MCF 10A (cell line): ENCODE measurements at regions not wholly inside any gene's neighbourhood (a gene's known extent, or its start where the extent isn't known, plus 50 kb on each side); places are given as distances from the start of the nearest gene placed in this dataset.

Source experiments
- BruUV-seq: library from RNA; stranded (reverse); fragments of 400-500 nt; replicated peaks from 2 replicates; lab custom pipeline; 2021; lab: Mats Ljungman, UMichigan
- CTCF ChIA-PET: fragments of 300-600 bp; sonication (Branson Sonifier 250); formaldehyde crosslinking; extraction: SDS; loops from one replicate; lab custom pipeline; 2021; ENCODE audit warnings: antibody characterized with exemption, inconsistent platforms; lab: Yijun Ruan, JAX
- POLR2A ChIA-PET: fragments of 300-600, 350-650 bp; sonication (Branson Sonifier 250); formaldehyde crosslinking; extraction: SDS; loops from one replicate; lab custom pipeline; 2020; ENCODE audit warnings: antibody characterized with exemption, inconsistent platforms; lab: Yijun Ruan, JAX
- DNase-seq: peaks from one replicate; pipeline ENCODE4 v3.0.0-alpha.2; 2018; ENCODE audit not compliant: unreplicated experiment
- H3K27ac Mint-ChIP-seq: one replicate; pipeline ENCODE4 v1.8.0; 2022; ENCODE audit warnings: mild to moderate bottlenecking, low read depth, mixed read lengths; ENCODE audit not compliant: unreplicated experiment
- H3K27me3 Mint-ChIP-seq: one replicate; pipeline ENCODE4 v1.8.0; 2022; ENCODE audit warnings: mixed read lengths; ENCODE audit not compliant: insufficient read depth, unreplicated experiment
- H3K36me3 Mint-ChIP-seq: one replicate; pipeline ENCODE4 v1.8.0; 2022; ENCODE audit warnings: mild to moderate bottlenecking, moderate library complexity, mixed read lengths; ENCODE audit not compliant: insufficient read depth, unreplicated experiment
- H3K4me1 Mint-ChIP-seq: one replicate; pipeline ENCODE4 v1.8.0; 2022; ENCODE audit warnings: mixed read lengths; ENCODE audit not compliant: insufficient read depth, unreplicated experiment
- H3K4me3 Mint-ChIP-seq: one replicate; pipeline ENCODE4 v1.8.0; 2022; ENCODE audit warnings: mild to moderate bottlenecking, moderate library complexity, mixed read lengths; ENCODE audit not compliant: unreplicated experiment
- H3K9me3 Mint-ChIP-seq: one replicate; pipeline ENCODE4 v1.8.0; 2022; ENCODE audit warnings: mixed read lengths; ENCODE audit not compliant: unreplicated experiment
- intact Hi-C: fragments of 100-400 bp; cut with micrococcal nuclease; formaldehyde crosslinking; loops from 2 replicates; pipeline ENCODE4 v1.14.1; 2022
- TF ChIP-seq, protein P1 (sequence below): fragments of 200-600 bp; IDR thresholded peaks from one replicate; pipeline ENCODE4 v1.8.0; 2022; ENCODE audit warnings: antibody characterized with exemption, mild to moderate bottlenecking; ENCODE audit not compliant: unreplicated experiment

DNA sequence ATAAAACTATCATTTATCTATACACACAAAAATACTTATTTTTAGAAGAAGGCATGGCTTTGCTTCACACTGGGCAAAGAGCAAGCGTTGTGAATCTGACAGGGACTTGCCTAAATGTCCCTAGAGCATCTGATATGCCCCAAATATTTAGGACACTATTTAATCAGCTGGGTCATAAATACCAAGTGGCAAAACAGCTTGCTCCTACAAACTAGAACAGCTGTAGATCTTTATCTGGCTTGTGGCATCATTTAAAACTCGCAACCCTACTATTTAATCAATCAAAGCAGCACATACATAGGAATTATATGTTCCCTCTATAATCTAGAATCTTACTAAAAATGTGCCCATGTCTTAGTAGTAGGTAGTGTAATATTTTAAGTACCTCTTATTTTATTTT is 999.5 kb downstream of the JRKL start:
- POLR2A ChIA-PET, result interaction anchor here (0.9 to 1.3 kb wide), 2 partner anchors 38 to 206 kb away, joined by 3 read pairs; no protein-coding TSS in a partner anchor
- H3K4me3 Mint-ChIP-seq, result no peak overlapping the region
- no peaks in the 10 kb centered on the region for H3K27me3 Mint-ChIP-seq
- CTCF ChIA-PET, result interaction anchor here (0.6 kb wide), 1 partner anchor 11 kb away, joined by 4 read pairs; no protein-coding TSS in a partner anchor
- H3K4me1 Mint-ChIP-seq, result no peaks in the 10 kb centered on the region
- H3K27ac Mint-ChIP-seq, result no peak overlapping the region
- DNase-seq, result no peak
- intact Hi-C loops, result no loop called here
- H3K9me3 Mint-ChIP-seq, result no peaks in the 10 kb centered on the region
- no peaks in the 10 kb centered on the region for H3K36me3 Mint-ChIP-seq
- TF ChIP-seq, protein P1, sequence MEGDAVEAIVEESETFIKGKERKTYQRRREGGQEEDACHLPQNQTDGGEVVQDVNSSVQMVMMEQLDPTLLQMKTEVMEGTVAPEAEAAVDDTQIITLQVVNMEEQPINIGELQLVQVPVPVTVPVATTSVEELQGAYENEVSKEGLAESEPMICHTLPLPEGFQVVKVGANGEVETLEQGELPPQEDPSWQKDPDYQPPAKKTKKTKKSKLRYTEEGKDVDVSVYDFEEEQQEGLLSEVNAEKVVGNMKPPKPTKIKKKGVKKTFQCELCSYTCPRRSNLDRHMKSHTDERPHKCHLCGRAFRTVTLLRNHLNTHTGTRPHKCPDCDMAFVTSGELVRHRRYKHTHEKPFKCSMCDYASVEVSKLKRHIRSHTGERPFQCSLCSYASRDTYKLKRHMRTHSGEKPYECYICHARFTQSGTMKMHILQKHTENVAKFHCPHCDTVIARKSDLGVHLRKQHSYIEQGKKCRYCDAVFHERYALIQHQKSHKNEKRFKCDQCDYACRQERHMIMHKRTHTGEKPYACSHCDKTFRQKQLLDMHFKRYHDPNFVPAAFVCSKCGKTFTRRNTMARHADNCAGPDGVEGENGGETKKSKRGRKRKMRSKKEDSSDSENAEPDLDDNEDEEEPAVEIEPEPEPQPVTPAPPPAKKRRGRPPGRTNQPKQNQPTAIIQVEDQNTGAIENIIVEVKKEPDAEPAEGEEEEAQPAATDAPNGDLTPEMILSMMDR, result no peak
- no TSS peak for BruUV-seq

DNA sequence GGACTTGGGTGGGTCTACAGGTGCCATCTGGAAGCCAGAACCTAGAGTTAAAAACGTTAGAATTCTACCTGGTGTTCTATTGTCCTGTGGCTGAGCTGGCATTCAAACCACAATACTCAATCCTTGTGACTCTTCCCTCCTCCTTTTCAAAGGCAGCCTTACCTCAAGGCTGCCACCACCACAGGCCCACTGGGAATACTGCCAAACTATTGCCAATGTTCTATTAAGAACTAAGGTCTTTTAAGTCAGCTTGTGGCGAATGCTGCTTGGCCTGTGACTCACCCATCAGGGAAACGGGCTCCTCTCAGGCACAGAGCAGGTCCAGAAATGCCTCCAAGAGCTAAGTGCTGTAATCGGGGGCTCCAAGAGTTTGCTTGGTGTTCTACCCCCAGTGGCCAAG is 1008.4 kb downstream of the JRKL start:
- TF ChIP-seq, protein P1, result no peak
- DNase-seq, result no peak
- Mint-ChIP-seq H3K4me3 (no peak overlapping the region), H3K36me3 (peaks cover 6% of the 10 kb centered on the region), H3K4me1 (no peaks in the 10 kb centered on the region), H3K27ac (no peak overlapping the region), H3K9me3 (no peaks in the 10 kb centered on the region), H3K27me3 (peaks cover 31% of the 10 kb centered on the region)
- BruUV-seq, result no TSS peak
- ChIA-PET POLR2A (no interaction called here), CTCF (interaction anchor here (0.6 kb wide), 1 partner anchor 41 kb away, joined by 9 read pairs; no protein-coding TSS in a partner anchor)
- intact Hi-C loops, result no loop called here

DNA sequence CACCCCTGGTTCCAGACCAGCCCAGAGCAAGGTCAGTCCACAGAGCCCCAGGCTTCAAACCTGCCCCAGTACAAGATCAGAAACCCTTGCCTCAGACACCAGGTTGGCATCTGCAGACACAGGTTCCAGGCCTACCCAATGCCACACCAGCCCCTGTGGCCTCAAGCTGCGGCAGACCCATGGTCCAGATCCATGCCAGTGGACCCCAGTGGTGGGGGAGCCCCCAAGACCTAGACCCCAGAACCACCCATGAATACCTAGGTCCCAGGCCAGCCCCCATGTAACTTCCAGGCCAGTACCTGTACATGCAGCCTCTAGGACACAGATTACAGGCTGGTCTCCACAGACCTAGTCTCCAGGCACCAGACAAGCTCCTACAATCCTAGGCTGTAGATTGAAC is 1019.3 kb downstream of the JRKL start:
- no peaks in the 10 kb centered on the region for H3K9me3 Mint-ChIP-seq
- intact Hi-C loops, result no loop called here
- H3K27me3 Mint-ChIP-seq, result peaks cover 58% of the 10 kb centered on the region
- ChIA-PET POLR2A (no interaction called here), CTCF (no interaction called here)
- no peak overlapping the region for H3K4me3 Mint-ChIP-seq
- no TSS peak for BruUV-seq
- no peaks in the 10 kb centered on the region for H3K4me1 Mint-ChIP-seq
- H3K27ac Mint-ChIP-seq, result no peak overlapping the region
- no peaks in the 10 kb centered on the region for H3K36me3 Mint-ChIP-seq
- TF ChIP-seq, protein P1, result no peak
- DNase-seq, result no peak

DNA sequence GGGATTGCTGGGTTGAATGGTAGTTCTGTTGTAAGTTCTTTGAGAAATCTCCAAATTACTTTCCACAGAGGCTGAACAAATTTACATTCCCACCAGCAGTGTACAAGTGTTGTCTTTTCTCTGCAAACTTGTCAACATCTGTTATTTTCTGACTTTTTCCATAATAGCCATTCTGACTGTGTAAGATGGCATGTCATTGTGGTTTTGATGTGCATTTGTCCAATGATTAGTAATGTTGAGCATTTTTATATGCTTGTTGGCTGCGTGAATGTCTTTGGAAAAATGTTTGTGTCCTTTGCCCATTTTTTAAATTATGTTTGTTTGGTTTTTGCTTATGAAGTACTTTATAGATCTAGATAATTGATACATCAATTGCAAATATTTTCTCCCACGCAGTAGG is 1025.0 kb downstream of the JRKL start:
- DNase-seq, result no peak
- H3K9me3 Mint-ChIP-seq, result no peaks in the 10 kb centered on the region
- no TSS peak for BruUV-seq

More for the DNA sequence above, 1025.0 kb downstream of the JRKL start:
- no peak overlapping the region for H3K4me3 Mint-ChIP-seq
- no peaks in the 10 kb centered on the region for H3K36me3 Mint-ChIP-seq
- no peaks in the 10 kb centered on the region for H3K4me1 Mint-ChIP-seq
- ChIA-PET CTCF (no interaction called here), POLR2A (no interaction called here)
- peaks cover 54% of the 10 kb centered on the region for H3K27me3 Mint-ChIP-seq
- H3K27ac Mint-ChIP-seq, result no peak overlapping the region
- TF ChIP-seq, protein P1, result no peak
- intact Hi-C loops, result no loop called here
